ENCODE measurements at regions not wholly inside any gene's neighbourhood (a gene's known extent, or its start where the extent isn't known, plus 50 kb on each side); places are given as distances from the start of the nearest gene placed in this dataset.

DNA sequence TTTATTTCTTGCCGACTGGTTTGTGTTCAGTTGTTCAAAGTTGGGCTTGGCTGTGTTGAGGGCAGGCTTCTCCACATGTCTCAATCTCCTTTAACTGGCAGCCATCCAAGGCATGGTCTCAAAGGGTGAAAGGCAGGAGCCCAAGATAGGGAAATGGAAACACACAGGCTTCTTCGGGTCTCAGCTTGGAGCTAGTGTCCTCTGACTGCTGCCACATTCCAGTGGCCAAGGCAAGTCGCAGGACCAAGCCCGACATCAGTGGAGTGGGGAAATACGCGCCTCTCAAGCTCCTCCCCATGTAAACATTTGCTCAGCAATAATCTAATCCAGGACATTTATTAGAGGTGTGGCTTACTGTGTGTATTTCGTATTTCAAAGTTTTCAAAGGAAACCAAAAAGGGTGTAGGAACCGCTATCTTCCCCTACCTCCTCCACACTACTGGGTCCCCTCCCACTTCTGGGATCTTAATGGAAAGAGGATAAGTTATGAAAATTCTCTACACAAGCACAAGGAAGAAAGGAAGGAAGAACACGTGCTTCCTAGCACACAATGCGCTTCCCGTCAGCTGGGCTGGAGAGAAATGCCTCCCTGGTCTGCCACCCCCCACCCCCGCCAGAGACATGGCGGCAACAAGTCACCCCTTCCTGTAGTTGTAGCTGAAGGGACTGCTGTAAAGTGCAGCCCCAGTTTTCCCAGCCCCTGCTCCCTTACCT lies 181.7 kb downstream of the FAM43A start:
- TF ChIP-seq, protein P1, sequence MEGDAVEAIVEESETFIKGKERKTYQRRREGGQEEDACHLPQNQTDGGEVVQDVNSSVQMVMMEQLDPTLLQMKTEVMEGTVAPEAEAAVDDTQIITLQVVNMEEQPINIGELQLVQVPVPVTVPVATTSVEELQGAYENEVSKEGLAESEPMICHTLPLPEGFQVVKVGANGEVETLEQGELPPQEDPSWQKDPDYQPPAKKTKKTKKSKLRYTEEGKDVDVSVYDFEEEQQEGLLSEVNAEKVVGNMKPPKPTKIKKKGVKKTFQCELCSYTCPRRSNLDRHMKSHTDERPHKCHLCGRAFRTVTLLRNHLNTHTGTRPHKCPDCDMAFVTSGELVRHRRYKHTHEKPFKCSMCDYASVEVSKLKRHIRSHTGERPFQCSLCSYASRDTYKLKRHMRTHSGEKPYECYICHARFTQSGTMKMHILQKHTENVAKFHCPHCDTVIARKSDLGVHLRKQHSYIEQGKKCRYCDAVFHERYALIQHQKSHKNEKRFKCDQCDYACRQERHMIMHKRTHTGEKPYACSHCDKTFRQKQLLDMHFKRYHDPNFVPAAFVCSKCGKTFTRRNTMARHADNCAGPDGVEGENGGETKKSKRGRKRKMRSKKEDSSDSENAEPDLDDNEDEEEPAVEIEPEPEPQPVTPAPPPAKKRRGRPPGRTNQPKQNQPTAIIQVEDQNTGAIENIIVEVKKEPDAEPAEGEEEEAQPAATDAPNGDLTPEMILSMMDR (IDR thresholded peaks at IDR 0.05; ENCODE audit: insufficient read depth, low read depth, low read length), result no peak
- DNase-seq (ENCODE audit: low read depth), result peak; percentile 18

DNA sequence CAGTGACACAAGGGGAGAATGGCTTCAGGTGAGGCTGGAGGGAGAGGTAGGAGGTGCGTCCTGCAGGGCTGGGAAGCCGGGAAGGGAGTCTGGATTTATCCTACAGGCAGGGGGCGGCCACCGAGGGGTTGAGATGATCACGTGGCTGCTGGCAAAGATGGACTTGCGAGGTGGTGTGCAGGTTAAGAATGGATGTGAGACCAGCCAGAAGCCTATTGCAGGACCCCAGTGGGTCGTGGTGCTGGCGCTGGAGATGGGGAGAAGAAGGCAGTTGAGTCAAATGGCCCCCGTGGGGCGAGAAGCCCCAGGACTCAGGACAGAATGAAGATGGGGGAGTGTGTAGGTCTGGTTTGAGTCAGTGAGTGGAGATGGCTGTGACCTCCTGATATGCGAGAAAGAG lies 183.1 kb downstream of the FAM43A start:
- TF ChIP-seq, protein P1 (IDR thresholded peaks at IDR 0.05; ENCODE audit: insufficient read depth, low read depth, low read length), result no peak
- H3K4me3 ChIP-seq (ENCODE audit: low read depth, low read length), result no peak overlapping the region
- DNase-seq (ENCODE audit: low read depth), result no peak

More for the DNA sequence above, 181.7 kb downstream of the FAM43A start:
- no peak overlapping the region for H3K4me3 ChIP-seq (ENCODE audit: low read depth, low read length)

DNA sequence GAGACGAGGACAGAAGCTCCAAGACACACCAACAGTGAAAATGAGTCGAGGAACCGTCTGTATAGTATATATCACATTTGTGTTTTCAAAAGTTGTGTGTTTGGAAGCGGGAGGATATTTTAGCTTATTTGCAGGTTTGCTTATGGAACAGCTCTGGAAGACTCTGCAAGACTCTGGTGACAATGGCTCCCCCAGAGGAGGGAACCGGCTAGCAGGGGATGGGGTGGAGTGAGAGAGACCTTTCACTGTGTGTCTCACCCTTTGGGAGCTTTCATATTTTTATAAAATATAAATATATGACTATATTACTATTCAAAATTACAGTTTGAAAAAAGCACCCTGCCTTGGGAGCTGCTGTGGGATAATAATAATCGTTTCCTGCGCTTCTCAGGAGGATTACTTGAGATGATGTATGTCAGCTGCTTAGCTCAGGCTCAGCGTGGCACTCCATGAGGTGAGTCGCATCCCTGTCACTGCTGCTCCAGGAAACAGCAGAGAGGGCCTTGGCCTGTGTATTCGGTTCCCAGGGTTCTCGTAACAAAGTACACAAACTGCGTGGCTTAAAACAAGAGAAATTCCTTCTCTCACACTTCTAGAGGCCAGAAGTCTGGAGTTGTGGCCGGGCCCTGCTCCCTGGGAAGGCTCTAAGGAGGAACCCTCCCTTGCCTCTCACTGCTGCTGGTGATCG lies 183.9 kb downstream of the FAM43A start:
- TF ChIP-seq, protein P1 (IDR thresholded peaks at IDR 0.05; ENCODE audit: insufficient read depth, low read depth, low read length), result no peak
- H3K4me3 ChIP-seq (ENCODE audit: low read depth, low read length), result no peak overlapping the region
- peak; percentile 24 for DNase-seq (ENCODE audit: low read depth)

DNA sequence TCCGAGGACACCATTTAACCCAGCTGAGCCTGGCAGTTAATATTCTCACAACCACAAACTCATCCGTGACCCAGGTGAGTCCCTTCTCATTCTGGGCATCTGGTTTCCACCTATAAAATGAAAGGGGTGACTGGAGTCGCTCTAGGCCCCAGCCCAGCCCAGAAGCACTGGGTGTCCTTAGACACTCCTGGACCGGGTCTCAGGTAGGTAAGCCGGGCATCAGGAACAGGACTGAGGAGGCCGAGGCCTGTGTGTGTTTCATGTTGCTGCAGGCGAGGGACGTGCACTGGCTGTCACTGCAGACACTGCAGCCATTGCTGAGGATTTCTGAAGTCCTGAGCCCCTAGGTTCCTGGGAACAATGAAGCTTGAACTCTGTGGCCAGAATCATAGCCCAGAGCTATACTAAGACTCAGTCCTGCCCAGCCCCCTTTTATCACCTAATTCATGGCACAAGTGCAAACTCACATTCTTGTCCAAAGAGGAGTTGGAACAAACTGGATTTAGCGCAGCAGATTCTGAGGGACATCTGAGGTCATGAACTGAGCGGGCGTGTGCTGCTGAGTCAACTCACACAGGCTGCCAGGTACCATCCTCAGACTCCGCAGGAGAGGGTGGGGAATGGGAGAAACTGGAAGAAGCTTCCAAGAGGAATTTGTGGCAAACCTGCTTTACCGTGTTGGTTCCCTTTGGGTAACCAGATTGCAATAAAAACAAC lies 184.9 kb downstream of the FAM43A start:
- H3K4me3 ChIP-seq (ENCODE audit: low read depth, low read length), result no peak overlapping the region
- DNase-seq (ENCODE audit: low read depth), result peak; percentile 9
- TF ChIP-seq, protein P1 (IDR thresholded peaks at IDR 0.05; ENCODE audit: insufficient read depth, low read depth, low read length), result no peak

DNA sequence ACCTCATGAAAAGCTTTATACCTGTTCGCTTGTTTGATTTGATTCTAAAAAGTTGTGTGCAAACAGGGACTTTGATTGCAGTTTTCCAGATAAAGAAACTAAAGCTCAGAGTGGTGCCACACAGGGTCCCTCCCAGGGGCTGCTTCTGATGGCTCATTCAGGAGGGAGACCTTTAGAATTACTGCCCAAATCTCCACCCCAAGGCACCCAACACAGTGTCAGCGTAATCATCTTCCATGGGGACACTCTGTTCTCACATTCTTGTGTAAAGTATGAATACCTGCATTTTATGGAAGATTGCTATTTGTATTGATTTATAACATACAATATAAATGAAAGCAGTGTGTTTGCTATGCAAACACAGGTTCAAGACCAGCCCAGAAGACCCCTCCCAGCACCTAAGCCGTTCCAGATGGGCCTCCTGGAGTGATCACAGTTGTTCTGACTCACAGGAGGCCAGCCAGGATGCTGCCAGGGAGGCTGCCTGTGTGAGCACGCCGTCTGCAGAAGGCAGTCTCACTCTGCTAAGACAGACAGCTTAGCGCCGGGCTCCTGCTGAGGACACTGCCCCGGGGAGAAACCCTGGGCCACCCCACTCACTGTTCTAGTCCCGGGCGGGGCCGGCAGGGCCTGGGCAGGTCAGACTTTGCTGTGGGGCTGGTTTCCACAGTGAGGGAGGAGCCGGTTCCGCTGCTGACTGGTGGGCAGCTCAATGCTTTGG lies 185.6 kb downstream of the FAM43A start:
- peak; percentile 86 for DNase-seq (ENCODE audit: low read depth)
- TF ChIP-seq, protein P1 (IDR thresholded peaks at IDR 0.05; ENCODE audit: insufficient read depth, low read depth, low read length), result no peak
- H3K4me3 ChIP-seq (ENCODE audit: low read depth, low read length), result no peak overlapping the region

DNA sequence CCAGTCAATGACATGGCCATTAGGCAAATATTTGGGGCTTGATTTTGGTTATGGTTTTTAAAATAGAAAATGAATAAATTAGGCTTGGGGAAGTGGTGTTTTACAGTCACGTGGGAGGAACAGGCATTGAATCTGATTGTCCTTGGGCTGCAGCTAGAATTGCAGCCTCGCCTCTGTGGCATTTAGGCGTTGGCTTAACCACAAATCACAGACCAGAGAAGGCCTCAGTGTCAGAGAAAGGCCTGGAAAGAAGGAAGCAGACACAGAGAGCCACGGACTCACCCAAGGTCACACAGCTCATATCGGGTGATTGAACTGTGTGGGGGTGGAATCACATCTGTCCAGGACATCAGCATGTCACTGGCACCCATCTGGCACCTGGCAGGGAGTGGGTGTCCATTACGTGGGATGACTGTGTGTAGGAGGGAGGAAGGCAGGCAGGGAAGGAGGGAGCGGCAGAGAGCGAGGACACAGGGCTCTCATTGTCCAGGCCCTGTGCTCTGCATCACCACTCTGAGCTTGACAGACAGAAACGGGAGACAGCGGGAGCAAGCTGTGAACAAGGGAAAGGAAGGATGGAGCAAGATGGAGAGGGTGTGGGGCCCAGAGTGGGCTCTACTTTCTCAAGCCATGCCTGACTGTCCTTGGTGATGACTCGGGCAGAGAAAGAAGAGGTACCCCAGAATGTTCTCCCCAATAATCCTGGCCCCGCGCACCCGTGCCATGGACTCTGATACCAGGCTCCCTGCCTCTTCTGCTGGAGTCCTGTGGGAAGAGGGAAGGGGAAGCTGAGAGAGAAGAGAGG lies 186.4 kb downstream of the FAM43A start:
- no peak overlapping the region for H3K4me3 ChIP-seq (ENCODE audit: low read depth, low read length)
- TF ChIP-seq, protein P1 (IDR thresholded peaks at IDR 0.05; ENCODE audit: insufficient read depth, low read depth, low read length), result no peak
- peak; percentile 30 for DNase-seq (ENCODE audit: low read depth)
